ENCODE measurements at regions not wholly inside any gene's neighbourhood (a gene's known extent, or its start where the extent isn't known, plus 50 kb on each side); places are given as distances from the start of the nearest gene placed in this dataset.

GRCh38 chr1:96313216-96313615 lies 408.4 kb upstream of the PTBP2 start:
- TF ChIP-seq, protein P1, sequence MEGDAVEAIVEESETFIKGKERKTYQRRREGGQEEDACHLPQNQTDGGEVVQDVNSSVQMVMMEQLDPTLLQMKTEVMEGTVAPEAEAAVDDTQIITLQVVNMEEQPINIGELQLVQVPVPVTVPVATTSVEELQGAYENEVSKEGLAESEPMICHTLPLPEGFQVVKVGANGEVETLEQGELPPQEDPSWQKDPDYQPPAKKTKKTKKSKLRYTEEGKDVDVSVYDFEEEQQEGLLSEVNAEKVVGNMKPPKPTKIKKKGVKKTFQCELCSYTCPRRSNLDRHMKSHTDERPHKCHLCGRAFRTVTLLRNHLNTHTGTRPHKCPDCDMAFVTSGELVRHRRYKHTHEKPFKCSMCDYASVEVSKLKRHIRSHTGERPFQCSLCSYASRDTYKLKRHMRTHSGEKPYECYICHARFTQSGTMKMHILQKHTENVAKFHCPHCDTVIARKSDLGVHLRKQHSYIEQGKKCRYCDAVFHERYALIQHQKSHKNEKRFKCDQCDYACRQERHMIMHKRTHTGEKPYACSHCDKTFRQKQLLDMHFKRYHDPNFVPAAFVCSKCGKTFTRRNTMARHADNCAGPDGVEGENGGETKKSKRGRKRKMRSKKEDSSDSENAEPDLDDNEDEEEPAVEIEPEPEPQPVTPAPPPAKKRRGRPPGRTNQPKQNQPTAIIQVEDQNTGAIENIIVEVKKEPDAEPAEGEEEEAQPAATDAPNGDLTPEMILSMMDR (conservative IDR thresholded peaks at IDR 0.05; ENCODE audit: low read depth, low read length), result no peak
- no peak for TF ChIP-seq EZH2 (IDR thresholded peaks at IDR 0.05; ENCODE audit: low read length, unreplicated experiment)
